SK-N-SH treated with all-trans-retinoic acid at 6 μM for 48 hours (cell line): ENCODE measurements at regions not wholly inside any gene's neighbourhood (a gene's known extent, or its start where the extent isn't known, plus 50 kb on each side); places are given as distances from the start of the nearest gene placed in this dataset.
A peak's percentile ranks its signal among the peaks of the same experiment; 100 is the strongest.

ENCODE experiments used
- ATAC-seq: fragments of 200-7000 bp; cut with Tn5 transposase; 3 replicates; pipeline ENCODE4 v1.9.1; 2020; ENCODE audit warnings: mild to moderate bottlenecking, moderate library complexity
- ARNTL ChIP-seq: fragments of 450-650 bp; formaldehyde crosslinking; IDR thresholded peaks from 2 replicates; pipeline ENCODE4 v1.5.0; 2020; ENCODE audit warnings: low read depth, mild to moderate bottlenecking, moderate library complexity, borderline replicate concordance
- CREB5 ChIP-seq: fragments of 250-450 bp; sonication (Bioruptor Pico); IDR thresholded peaks from 2 replicates; pipeline ENCODE4 v1.5.1; 2020; ENCODE audit warnings: low read depth, mild to moderate bottlenecking, moderate library complexity
- CSRNP3 ChIP-seq: fragments of 250-450 bp; sonication (Bioruptor Pico); IDR thresholded peaks from 2 replicates; pipeline ENCODE4 v1.5.1; 2021; ENCODE audit warnings: mild to moderate bottlenecking, moderate library complexity
- ESRRG ChIP-seq: fragments of 250-450 bp; sonication (Bioruptor Pico); IDR thresholded peaks from 2 replicates; pipeline ENCODE4 v1.6.1; 2021; ENCODE audit warnings: mild to moderate bottlenecking
- GLIS3 ChIP-seq: fragments of 250-450 bp; sonication (Bioruptor Pico); IDR thresholded peaks from 2 replicates; pipeline ENCODE4 v1.5.0; 2020; ENCODE audit warnings: mild to moderate bottlenecking, moderate library complexity
- ISL1 ChIP-seq: fragments of 250-450 bp; sonication (Bioruptor Pico); IDR thresholded peaks from 2 replicates; pipeline ENCODE4 v2.1.2; 2022; ENCODE audit warnings: mild to moderate bottlenecking, moderate library complexity
- OSR1 ChIP-seq: fragments of 250-450 bp; sonication (Bioruptor Pico); IDR thresholded peaks from 2 replicates; pipeline ENCODE4 v1.8.0; 2022; ENCODE audit warnings: moderate library complexity, mild to moderate bottlenecking, inconsistent platforms
- PATZ1 ChIP-seq: fragments of 250-450 bp; sonication (Bioruptor Pico); IDR thresholded peaks from 2 replicates; pipeline ENCODE4 v1.8.0; 2020; ENCODE audit warnings: mild to moderate bottlenecking, moderate library complexity, borderline replicate concordance
- POU6F1 ChIP-seq: fragments of 250-450 bp; sonication (Bioruptor Pico); IDR thresholded peaks from 2 replicates; pipeline ENCODE4 v1.8.0; 2021; ENCODE audit warnings: low read depth, mild to moderate bottlenecking, moderate library complexity, borderline replicate concordance
- PPARA ChIP-seq: fragments of 250-450 bp; sonication (Bioruptor Pico); IDR thresholded peaks from 2 replicates; pipeline ENCODE4 v1.5.0; 2020; ENCODE audit warnings: mild to moderate bottlenecking, borderline replicate concordance
- RARB ChIP-seq: fragments of 250-450 bp; sonication (Bioruptor Pico); IDR thresholded peaks from 2 replicates; pipeline ENCODE4 v1.8.0; 2021; ENCODE audit warnings: mild to moderate bottlenecking, moderate library complexity
- SNAI2 ChIP-seq: fragments of 250-450 bp; sonication (Bioruptor Pico); IDR thresholded peaks from 2 replicates; pipeline ENCODE4 v1.5.0; 2020; ENCODE audit warnings: mild to moderate bottlenecking, moderate library complexity
- TOX ChIP-seq: fragments of 250-450 bp; sonication (Bioruptor Pico); IDR thresholded peaks from 2 replicates; pipeline ENCODE4 v1.8.0; 2021; ENCODE audit warnings: mild to moderate bottlenecking, moderate library complexity, borderline replicate concordance
- TSHZ2 ChIP-seq: fragments of 250-450 bp; sonication (Bioruptor Pico); IDR thresholded peaks from 2 replicates; pipeline ENCODE4 v1.5.0; 2020; ENCODE audit warnings: mild to moderate bottlenecking, moderate library complexity
- ZC3H10 ChIP-seq: fragments of 250-450 bp; sonication (Bioruptor Pico); IDR thresholded peaks from 2 replicates; pipeline ENCODE4 v1.5.1; 2021; ENCODE audit warnings: mild to moderate bottlenecking, moderate library complexity
- ZFP3 ChIP-seq: fragments of 250-450 bp; sonication (Bioruptor Pico); IDR thresholded peaks from 2 replicates; pipeline ENCODE4 v1.5.0; 2020; ENCODE audit warnings: mild to moderate bottlenecking, moderate library complexity
- ZFP30 ChIP-seq: fragments of 450-650 bp; formaldehyde crosslinking; IDR thresholded peaks from 2 replicates; pipeline ENCODE4 v1.5.0; 2022; ENCODE audit warnings: mild to moderate bottlenecking, moderate library complexity
- ZNF565 ChIP-seq: fragments of 450-650 bp; formaldehyde crosslinking; conservative IDR thresholded peaks from 2 replicates; pipeline ENCODE4 v1.5.0; 2020; ENCODE audit warnings: low read depth, mild to moderate bottlenecking, moderate library complexity
- ZNF70 ChIP-seq: fragments of 450-650 bp; formaldehyde crosslinking; IDR thresholded peaks from 2 replicates; pipeline ENCODE4 v1.5.0; 2020; ENCODE audit warnings: mild to moderate bottlenecking, moderate library complexity
- ZNF8 ChIP-seq: fragments of 450-650 bp; formaldehyde crosslinking; IDR thresholded peaks from 2 replicates; pipeline ENCODE4 v1.5.0; 2020; ENCODE audit warnings: mild to moderate bottlenecking, moderate library complexity

- TF ChIP-seq ARNTL (CRISPR knock-in tag) = no peak
- TF ChIP-seq RARB (CRISPR knock-in tag) = no peak
- no peak for TF ChIP-seq POU6F1 (CRISPR knock-in tag)
- TF ChIP-seq TSHZ2 = no peak
- TF ChIP-seq TOX (CRISPR knock-in tag) = no peak
- no peak for TF ChIP-seq ZNF70 (CRISPR knock-in tag)
- no peak for TF ChIP-seq PPARA (CRISPR knock-in tag)
- no peak for TF ChIP-seq OSR1
- TF ChIP-seq ZFP3 = no peak
- no peak for TF ChIP-seq ZC3H10
- TF ChIP-seq ZNF565 (CRISPR knock-in tag) = no peak
- TF ChIP-seq CSRNP3 = no peak
- no peak for TF ChIP-seq ZNF8 (CRISPR knock-in tag)
- TF ChIP-seq CREB5 (CRISPR knock-in tag) = no peak
- no peak for TF ChIP-seq ESRRG (CRISPR knock-in tag)
- no peak for TF ChIP-seq GLIS3 (CRISPR knock-in tag)
- no peak for TF ChIP-seq PATZ1 (CRISPR knock-in tag)
- ATAC-seq = no peak
These were observed 73.4 kb downstream of the NTMT2 start for GRCh38 chr1:170219163-170219562.

- ATAC-seq = peak; percentile 46
- TF ChIP-seq SNAI2 (CRISPR knock-in tag) = no peak
- TF ChIP-seq ESRRG (CRISPR knock-in tag) = no peak
- no peak for TF ChIP-seq ZFP3
- TF ChIP-seq ZNF8 (CRISPR knock-in tag) = no peak
- TF ChIP-seq TSHZ2 = no peak
- TF ChIP-seq GLIS3 (CRISPR knock-in tag) = no peak
- no peak for TF ChIP-seq PPARA (CRISPR knock-in tag)
- TF ChIP-seq ZNF565 (CRISPR knock-in tag) = no peak
- no peak for TF ChIP-seq ZFP30 (CRISPR knock-in tag)
- TF ChIP-seq CSRNP3 = no peak
- no peak for TF ChIP-seq ZC3H10
- no peak for TF ChIP-seq ISL1 (CRISPR knock-in tag)
- TF ChIP-seq, all 23 proteins: peak for 0
These were observed 75.3 kb downstream of the NTMT2 start for GRCh38 chr1:170221031-170221430.
